ENCODE measurements at regions not wholly inside any gene's neighbourhood (a gene's known extent, or its start where the extent isn't known, plus 50 kb on each side); places are given as distances from the start of the nearest gene placed in this dataset.

DNA sequence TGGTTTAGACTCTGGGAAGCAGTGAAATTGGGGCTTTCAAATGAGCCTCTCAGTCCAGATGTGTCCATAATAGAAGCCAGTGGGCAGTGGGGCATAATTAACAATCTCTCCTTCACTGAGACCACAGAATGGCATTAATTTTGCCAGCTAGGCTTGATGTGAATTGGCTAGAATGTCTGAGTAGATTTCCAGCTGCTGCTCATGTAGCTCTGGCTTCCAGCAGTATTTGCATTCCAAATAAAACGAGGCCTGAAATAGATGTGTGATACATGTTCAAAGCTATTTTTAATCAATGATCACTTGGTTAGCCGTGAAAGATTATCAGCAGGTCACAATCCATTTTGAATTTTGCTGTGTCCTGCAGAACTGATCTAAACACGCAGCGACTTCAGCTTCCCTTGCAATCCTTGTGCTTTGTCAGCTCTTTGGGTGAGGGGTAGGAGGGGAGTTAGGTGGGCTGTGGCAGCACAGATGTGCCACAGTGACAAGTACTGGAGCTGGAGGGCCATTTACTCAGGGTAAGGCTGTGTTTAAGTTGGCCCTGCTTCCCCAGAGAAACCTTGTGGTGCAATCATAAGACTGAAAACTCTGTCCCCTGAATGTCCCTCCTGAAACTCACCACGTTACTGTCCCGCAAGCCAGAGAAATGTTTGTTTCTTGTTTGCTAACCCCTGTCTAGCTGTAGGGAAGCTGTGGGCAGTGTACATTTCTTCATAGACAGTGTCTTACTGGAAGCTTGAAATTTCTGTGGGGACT lies 56.9 kb upstream of the TMEM178A start:
- intact Hi-C loops (cut with micrococcal nuclease; ENCODE audit: unreplicated experiment) = no loop called here
- ChIA-PET CTCF (no interaction called here), POLR2A (ENCODE audit: unreplicated experiment) (no interaction called here)
- H3K4me1 ChIP-seq (replicated peaks; ENCODE audit: insufficient read depth) = no peaks in the 10 kb centered on the region
- H3K4me2 ChIP-seq = no peak overlapping the region
- no peaks in the 10 kb centered on the region for H4K20me1 ChIP-seq (ENCODE audit: insufficient read depth)
- no peak overlapping the region for H2AFZ ChIP-seq
- H3K4me3 ChIP-seq = no peak overlapping the region
- TF ChIP-seq EZH2 (IDR thresholded peaks at IDR 0.05; ENCODE audit: low read depth) = no peak
- TF ChIP-seq, protein P1, sequence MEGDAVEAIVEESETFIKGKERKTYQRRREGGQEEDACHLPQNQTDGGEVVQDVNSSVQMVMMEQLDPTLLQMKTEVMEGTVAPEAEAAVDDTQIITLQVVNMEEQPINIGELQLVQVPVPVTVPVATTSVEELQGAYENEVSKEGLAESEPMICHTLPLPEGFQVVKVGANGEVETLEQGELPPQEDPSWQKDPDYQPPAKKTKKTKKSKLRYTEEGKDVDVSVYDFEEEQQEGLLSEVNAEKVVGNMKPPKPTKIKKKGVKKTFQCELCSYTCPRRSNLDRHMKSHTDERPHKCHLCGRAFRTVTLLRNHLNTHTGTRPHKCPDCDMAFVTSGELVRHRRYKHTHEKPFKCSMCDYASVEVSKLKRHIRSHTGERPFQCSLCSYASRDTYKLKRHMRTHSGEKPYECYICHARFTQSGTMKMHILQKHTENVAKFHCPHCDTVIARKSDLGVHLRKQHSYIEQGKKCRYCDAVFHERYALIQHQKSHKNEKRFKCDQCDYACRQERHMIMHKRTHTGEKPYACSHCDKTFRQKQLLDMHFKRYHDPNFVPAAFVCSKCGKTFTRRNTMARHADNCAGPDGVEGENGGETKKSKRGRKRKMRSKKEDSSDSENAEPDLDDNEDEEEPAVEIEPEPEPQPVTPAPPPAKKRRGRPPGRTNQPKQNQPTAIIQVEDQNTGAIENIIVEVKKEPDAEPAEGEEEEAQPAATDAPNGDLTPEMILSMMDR (conservative IDR thresholded peaks at IDR 0.05) = no peak
- no peaks in the 10 kb centered on the region for H3K79me2 ChIP-seq (ENCODE audit: low read depth)
- no peak overlapping the region for H3K27ac ChIP-seq
- DNase-seq = no peak
- H3F3A ChIP-seq (ENCODE audit: insufficient read depth, low read depth) = no peaks in the 10 kb centered on the region
- no peaks in the 10 kb centered on the region for H3K36me3 ChIP-seq (ENCODE audit: low read depth)
- H3K9me2 ChIP-seq (ENCODE audit: insufficient read depth) = no peaks in the 10 kb centered on the region
- no peaks in the 10 kb centered on the region for H3K27me3 ChIP-seq (ENCODE audit: insufficient read depth, low read depth)
- H3K9me3 ChIP-seq (ENCODE audit: insufficient read depth, low read depth) = no peaks in the 10 kb centered on the region; the same call in 1 of the 2 replicates
- BruUV-seq (replicated peaks) = no TSS peak

DNA sequence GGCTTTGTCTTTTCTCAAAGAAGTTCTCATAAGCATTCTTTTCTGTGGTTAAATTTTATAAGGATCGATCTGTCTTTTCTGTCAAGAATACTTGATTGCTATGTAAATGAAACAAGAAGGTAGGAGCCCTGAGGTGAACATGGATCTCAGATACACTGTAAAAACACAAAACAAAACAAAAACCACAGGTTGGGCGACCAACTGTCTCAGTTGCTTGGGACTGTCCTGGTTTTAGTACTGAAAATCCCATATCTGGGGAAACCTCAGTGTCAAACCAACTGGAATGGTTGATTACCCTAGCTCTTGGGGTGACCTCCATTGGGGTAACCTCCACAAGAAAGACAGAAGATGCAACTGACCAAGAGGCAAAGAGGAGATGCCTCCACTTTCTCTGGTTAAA lies 55.8 kb upstream of the TMEM178A start:
- H3K79me2 ChIP-seq (ENCODE audit: low read depth) = no peaks in the 10 kb centered on the region
- no peaks in the 10 kb centered on the region for H3K36me3 ChIP-seq (ENCODE audit: low read depth)
- H3K27ac ChIP-seq = no peak overlapping the region
- no peaks in the 10 kb centered on the region for H4K20me1 ChIP-seq (ENCODE audit: insufficient read depth)
- H3K4me1 ChIP-seq (replicated peaks; ENCODE audit: insufficient read depth) = no peaks in the 10 kb centered on the region
- no peaks in the 10 kb centered on the region for H3F3A ChIP-seq (ENCODE audit: insufficient read depth, low read depth)
- no peak overlapping the region for H3K4me2 ChIP-seq
- H3K9me2 ChIP-seq (ENCODE audit: insufficient read depth) = no peaks in the 10 kb centered on the region
- CTCF ChIA-PET = no interaction called here
- no peak overlapping the region for H3K4me3 ChIP-seq
- no peak for DNase-seq
- intact Hi-C loops (cut with micrococcal nuclease; ENCODE audit: unreplicated experiment) = no loop called here
- H3K27me3 ChIP-seq (ENCODE audit: insufficient read depth, low read depth) = no peaks in the 10 kb centered on the region
- no peak overlapping the region for H2AFZ ChIP-seq
- no peak for TF ChIP-seq EZH2 (IDR thresholded peaks at IDR 0.05; ENCODE audit: low read depth)
- TF ChIP-seq, protein P1 (conservative IDR thresholded peaks at IDR 0.05) = no peak
- no TSS peak for BruUV-seq (replicated peaks)
- POLR2A ChIA-PET (ENCODE audit: unreplicated experiment) = no interaction called here
- H3K9me3 ChIP-seq (ENCODE audit: insufficient read depth, low read depth) = no peaks in the 10 kb centered on the region

DNA sequence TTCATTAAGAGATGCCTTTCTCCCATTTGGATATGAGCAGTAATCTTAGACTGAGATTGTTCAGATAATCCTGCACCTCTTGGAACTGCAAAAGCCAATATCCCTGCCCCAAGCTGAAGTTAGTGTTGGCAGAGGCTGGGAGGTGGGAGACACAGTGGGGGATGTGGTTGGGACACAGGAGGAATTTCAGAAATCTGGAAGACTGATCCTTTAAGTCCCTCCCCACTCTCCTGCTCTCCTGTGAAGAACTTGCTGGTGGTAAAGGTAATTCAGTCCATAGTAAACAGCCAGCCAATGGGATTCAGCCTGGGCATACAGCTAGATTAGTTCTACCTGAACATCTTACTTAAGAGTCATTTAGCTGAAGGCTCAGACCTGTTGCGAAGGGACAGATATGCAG lies 50.0 kb upstream of the TMEM178A start:
- CTCF ChIA-PET = no interaction called here
- H3K9me3 ChIP-seq (ENCODE audit: insufficient read depth, low read depth) = no peaks in the 10 kb centered on the region
- no TSS peak for BruUV-seq (replicated peaks)
- H3K9me2 ChIP-seq (ENCODE audit: insufficient read depth) = no peaks in the 10 kb centered on the region
- no peak overlapping the region for H2AFZ ChIP-seq
- no peaks in the 10 kb centered on the region for H3K4me1 ChIP-seq (replicated peaks; ENCODE audit: insufficient read depth)
- intact Hi-C loops (cut with micrococcal nuclease; ENCODE audit: unreplicated experiment) = no loop called here
- no peaks in the 10 kb centered on the region for H4K20me1 ChIP-seq (ENCODE audit: insufficient read depth)
- H3K79me2 ChIP-seq (ENCODE audit: low read depth) = no peaks in the 10 kb centered on the region
- no peaks in the 10 kb centered on the region for H3K36me3 ChIP-seq (ENCODE audit: low read depth)
- H3K4me3 ChIP-seq = no peak overlapping the region
- TF ChIP-seq EZH2 (IDR thresholded peaks at IDR 0.05; ENCODE audit: low read depth) = no peak
- TF ChIP-seq, protein P1 (conservative IDR thresholded peaks at IDR 0.05) = no peak
- POLR2A ChIA-PET (ENCODE audit: unreplicated experiment) = no interaction called here
- DNase-seq = no peak
- no peaks in the 10 kb centered on the region for H3F3A ChIP-seq (ENCODE audit: insufficient read depth, low read depth)
- no peak overlapping the region for H3K27ac ChIP-seq
- H3K27me3 ChIP-seq (ENCODE audit: insufficient read depth, low read depth) = no peaks in the 10 kb centered on the region
- H3K4me2 ChIP-seq = no peak overlapping the region
